GM08714 (cell line): ENCODE measurements at regions not wholly inside any gene's neighbourhood (a gene's known extent, or its start where the extent isn't known, plus 50 kb on each side); places are given as distances from the start of the nearest gene placed in this dataset.

Source experiments
- H3K4me3 ChIP-seq: fragments of 200-500 bp; sonication (Bioruptor generic); 2 replicates; pipeline ENCODE4 v1.5.1; 2014; ENCODE audit warnings: mild to moderate bottlenecking, low read length, inconsistent platforms
- ZNF274 ChIP-seq: IDR thresholded peaks from 2 replicates; pipeline ENCODE4 v1.6.1; 2012; ENCODE audit warnings: mild to moderate bottlenecking, low read depth, low read length

DNA sequence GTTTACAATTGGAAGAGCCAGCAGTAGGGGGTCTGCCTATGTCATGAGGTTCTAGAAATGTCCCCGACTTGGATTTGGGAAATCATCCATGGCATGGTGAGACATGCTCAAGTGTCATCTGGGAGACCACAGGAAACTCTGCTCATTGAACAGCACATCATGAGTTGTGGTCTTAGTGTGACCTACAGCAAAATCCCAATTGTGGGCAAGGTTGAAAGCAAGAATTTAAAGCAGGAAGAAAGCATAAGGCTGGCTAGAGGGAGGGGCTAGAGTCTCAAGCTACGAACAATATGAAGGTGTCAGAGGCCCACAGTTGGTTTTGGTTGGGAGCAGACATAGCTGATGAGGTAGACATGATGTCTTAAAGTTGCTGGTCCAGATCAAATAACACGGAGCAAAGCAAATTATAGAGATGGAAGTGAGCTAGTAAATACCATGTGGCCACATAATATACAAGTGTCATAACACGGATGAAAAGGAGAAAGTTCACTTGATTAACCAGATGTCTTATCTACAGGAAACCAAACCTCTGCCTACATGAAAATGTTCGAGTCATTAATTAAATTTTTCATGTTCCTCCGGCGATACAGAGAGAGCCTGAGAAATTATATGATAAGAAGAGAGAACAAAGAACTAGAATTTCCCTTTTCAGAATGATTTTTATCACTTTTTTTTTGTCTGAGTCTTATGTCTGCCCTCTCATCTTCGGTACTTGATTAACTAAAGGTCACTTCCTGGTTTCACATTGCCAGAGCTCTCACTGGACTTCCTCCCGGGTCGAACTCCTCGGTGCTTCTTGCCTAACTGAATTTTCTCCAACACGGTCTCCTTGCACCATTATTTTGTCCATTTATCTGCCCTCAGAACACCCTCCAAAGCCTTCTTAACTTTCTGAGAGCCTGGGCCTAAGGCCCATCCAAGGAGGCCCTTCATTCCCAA lies 67.5 kb upstream of the DUSP10 start:
- H3K4me3 ChIP-seq: peak overlapping the region; percentile 46; the same call in 1 of the 2 replicates
- no peak for TF ChIP-seq ZNF274

DNA sequence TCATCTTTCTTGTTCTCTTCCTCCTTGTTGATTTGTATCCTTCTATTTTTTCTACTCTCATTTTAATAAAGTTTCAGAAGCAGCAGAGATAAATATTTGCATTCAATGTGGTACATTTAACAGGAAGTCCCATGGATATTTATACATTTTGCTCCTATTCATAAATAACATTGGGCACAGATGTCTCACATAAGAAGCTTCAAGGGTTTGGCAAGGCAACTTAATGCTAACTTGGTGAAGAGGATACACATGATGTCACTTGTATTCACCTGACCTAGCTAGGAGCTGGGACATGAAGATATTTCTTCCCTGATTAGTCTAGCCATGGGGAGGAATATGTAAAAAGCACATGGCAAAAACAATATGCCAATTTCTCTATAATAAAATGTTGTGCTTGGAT lies 65.1 kb upstream of the DUSP10 start:
- no peak for TF ChIP-seq ZNF274
- H3K4me3 ChIP-seq: no peak overlapping the region

DNA sequence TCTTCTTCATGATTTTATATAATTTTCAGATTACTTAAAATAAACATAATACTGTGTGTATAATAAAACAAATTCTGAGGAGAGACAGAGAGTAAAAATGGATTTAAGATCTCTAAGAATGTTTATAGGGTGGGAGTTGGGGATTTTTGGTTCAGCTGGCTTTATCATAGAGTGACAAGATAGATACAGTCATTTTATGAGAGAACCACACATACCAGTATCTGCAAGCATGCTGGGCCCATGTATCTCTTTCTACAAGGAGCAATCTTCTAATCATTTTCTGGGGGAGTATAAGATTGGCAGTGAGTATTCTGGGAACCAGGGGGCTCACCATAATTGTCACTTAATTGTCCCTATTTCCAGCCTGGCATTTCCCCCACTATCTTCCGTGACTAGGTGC lies 64.3 kb upstream of the DUSP10 start:
- TF ChIP-seq ZNF274: no peak
- no peak overlapping the region for H3K4me3 ChIP-seq

DNA sequence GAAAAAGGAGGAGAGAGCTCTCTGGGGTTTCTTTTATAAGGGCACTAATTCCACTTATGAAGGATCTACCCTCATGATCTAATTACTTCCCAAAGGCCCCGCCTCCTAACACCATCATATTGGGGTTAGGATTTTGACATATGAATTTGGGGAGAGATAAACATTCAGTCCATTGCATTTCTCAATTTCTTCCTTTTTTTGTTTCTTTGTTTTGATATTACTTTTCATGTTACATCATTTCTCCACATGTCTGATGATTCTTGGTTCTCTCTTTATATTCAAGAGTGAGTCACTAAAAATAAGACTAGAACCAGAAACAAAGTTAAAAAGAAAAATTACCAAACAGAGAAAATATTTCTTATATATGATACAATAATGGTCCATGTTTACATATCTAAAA lies 63.2 kb upstream of the DUSP10 start:
- no peak for TF ChIP-seq ZNF274
- no peak overlapping the region for H3K4me3 ChIP-seq

DNA sequence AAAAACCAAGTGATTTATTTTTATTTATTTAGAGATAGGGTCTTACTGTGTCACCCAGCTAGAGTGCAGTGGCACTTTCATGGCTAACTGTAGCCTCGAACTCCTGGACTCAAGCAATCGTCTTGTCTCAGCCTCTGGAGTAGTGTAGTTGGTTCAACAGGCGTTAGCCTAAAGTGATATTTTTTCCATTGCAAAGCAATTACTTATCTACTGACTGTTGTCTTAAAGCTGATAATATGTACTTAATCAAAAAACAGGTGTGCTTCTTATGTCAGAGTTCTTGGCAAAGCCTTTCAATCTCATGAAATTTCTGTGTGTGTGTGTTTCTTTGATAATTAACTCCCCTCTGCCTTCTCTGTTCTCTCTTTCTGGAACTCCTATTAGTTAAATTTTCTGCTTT lies 62.4 kb upstream of the DUSP10 start:
- no peak for TF ChIP-seq ZNF274
- H3K4me3 ChIP-seq: no peak overlapping the region

- no peak for TF ChIP-seq ZNF274
- no peak overlapping the region for H3K4me3 ChIP-seq
These were observed 60.1 kb upstream of the DUSP10 start for GRCh38 chr1:221801773-221802516.

- no peak for TF ChIP-seq ZNF274
- H3K4me3 ChIP-seq: no peak overlapping the region
These were observed 59.4 kb upstream of the DUSP10 start for GRCh38 chr1:221801251-221801661.

DNA sequence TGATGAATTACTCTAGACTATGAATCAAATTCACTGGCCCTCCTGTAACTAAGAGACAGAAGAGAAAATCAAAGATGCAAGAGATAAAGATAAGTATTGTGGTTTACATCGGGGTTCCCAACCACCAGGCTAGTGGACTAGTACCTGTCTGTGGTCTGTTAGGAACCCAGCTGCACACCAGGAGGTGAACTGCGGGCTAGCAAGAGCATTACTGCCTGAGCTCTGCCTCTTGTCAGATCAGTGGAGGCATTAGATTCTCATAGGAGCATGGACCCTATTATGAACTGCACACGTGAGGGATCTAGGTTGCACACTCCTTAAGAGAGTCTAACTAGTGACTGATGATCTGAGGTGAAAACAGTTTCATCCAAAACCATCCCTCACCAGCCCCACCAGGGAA lies 58.9 kb upstream of the DUSP10 start:
- TF ChIP-seq ZNF274: no peak
- no peak overlapping the region for H3K4me3 ChIP-seq

GRCh38 chr1:221797506-221797905 lies 55.6 kb upstream of the DUSP10 start:
- TF ChIP-seq ZNF274: no peak
- H3K4me3 ChIP-seq: no peak overlapping the region

GRCh38 chr1:221796700-221797099 lies 54.8 kb upstream of the DUSP10 start:
- TF ChIP-seq ZNF274: no peak
- no peak overlapping the region for H3K4me3 ChIP-seq

DNA sequence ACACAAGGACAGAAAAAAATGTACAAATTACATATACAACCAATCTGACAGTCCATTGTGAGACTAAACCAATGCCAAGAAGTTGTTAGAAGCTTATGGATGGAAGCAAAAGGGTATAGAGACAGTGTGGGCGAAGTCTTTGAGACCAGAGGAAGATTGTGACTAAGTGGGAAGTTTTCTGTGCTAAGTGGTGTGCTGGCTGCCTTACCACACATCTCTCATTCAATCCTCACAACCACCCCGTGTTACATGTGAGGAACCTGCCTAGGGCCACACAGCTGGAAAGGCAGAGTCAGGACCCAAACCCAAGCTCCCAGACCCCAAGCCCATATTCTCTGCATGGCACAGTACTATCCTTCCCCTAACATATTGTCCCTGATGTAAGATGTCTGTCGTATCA lies 53.5 kb upstream of the DUSP10 start:
- H3K4me3 ChIP-seq: no peak overlapping the region
- no peak for TF ChIP-seq ZNF274

DNA sequence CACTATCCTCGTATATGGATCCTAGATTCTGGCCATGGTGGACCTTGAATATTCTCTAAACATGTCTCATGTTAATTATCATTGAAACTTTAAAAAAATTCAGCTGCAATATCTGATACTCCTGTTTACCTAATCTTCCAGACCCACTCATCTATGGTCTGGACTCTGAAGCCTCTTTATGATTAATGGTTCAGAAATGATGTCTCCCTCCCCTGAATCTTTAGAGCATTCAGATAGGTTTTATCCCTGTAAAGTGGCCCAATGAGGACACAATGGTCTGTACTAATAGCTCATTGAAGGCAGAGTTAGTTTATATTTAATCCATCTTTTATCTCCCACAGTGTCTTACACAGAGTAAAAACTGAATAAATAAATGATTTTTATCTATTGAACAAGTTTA lies 53.0 kb upstream of the DUSP10 start:
- H3K4me3 ChIP-seq: no peak overlapping the region

DNA sequence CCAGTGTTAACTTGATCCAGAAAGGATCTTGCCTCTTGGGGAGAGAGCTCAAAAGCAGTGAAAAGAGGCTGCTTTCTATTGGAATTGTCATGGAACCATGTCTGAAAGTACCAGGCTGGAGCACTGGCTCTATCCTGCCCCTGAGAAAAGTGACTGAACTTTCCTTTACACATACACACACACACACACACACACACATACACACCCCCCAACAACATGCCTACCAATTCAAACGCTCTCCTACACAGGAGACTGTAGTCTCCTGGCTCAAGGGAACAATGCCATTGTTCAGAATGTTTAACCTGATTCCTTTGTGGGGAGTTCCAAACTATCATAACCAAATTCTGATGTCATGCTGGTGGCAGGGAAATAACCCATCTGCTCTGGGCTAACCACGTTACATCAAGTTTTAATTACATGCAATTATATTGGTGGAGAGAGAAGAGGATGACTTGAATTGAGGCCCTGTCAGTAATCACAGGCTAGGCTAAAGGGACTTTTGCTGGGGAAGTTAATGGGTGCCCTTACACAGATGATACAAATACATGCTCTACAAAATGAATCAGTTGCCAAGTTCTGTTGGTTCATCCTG lies 52.3 kb upstream of the DUSP10 start:
- peak overlapping the region; percentile 25; the same call in 1 of the 2 replicates for H3K4me3 ChIP-seq
- TF ChIP-seq ZNF274: no peak

More for the DNA sequence above, 53.0 kb upstream of the DUSP10 start:
- TF ChIP-seq ZNF274: no peak

GRCh38 chr1:221793439-221794078 lies 51.7 kb upstream of the DUSP10 start:
- no peak for TF ChIP-seq ZNF274
- peak overlapping the region; percentile 25; the same call in 1 of the 2 replicates for H3K4me3 ChIP-seq
